ENCODE measurements at regions not wholly inside any gene's neighbourhood (a gene's known extent, or its start where the extent isn't known, plus 50 kb on each side); places are given as distances from the start of the nearest gene placed in this dataset.

DNA sequence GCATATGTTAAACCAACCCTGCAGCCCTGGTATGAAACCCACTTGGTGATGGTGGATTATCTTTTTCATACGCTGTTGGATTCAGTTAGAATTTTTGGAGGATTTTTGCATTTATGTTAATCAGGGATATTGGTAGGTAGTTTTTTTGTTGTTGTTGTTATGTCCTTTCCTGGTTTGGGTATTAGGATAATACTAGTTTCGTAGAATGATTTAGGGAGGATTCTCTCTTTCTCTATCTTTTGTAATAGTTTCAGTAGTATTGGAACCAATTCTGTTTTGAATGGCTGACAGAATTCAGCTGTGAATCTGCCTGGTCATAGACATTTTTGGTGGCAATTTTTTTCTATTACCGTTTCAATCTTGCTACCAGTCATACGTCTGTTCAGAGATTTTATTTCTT, 305.4 kb downstream of the IDS start:
- intact Hi-C loops (cut with DNase I; ENCODE audit: low total_unique reads): no loop called here
- TF ChIP-seq, protein P1, sequence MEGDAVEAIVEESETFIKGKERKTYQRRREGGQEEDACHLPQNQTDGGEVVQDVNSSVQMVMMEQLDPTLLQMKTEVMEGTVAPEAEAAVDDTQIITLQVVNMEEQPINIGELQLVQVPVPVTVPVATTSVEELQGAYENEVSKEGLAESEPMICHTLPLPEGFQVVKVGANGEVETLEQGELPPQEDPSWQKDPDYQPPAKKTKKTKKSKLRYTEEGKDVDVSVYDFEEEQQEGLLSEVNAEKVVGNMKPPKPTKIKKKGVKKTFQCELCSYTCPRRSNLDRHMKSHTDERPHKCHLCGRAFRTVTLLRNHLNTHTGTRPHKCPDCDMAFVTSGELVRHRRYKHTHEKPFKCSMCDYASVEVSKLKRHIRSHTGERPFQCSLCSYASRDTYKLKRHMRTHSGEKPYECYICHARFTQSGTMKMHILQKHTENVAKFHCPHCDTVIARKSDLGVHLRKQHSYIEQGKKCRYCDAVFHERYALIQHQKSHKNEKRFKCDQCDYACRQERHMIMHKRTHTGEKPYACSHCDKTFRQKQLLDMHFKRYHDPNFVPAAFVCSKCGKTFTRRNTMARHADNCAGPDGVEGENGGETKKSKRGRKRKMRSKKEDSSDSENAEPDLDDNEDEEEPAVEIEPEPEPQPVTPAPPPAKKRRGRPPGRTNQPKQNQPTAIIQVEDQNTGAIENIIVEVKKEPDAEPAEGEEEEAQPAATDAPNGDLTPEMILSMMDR (IDR thresholded peaks at IDR 0.05): no peak
- no peak for TF ChIP-seq POLR2A (IDR thresholded peaks at IDR 0.05)
- H3K4me3 ChIP-seq: no peak overlapping the region
- no peaks in the 10 kb centered on the region for H3K4me1 ChIP-seq
- H3K36me3 ChIP-seq: no peaks in the 10 kb centered on the region
- no peaks in the 10 kb centered on the region for H3K27me3 ChIP-seq
- H3K9me3 ChIP-seq: no peaks in the 10 kb centered on the region
- no peak for DNase-seq
- no peak overlapping the region for H3K27ac ChIP-seq

DNA sequence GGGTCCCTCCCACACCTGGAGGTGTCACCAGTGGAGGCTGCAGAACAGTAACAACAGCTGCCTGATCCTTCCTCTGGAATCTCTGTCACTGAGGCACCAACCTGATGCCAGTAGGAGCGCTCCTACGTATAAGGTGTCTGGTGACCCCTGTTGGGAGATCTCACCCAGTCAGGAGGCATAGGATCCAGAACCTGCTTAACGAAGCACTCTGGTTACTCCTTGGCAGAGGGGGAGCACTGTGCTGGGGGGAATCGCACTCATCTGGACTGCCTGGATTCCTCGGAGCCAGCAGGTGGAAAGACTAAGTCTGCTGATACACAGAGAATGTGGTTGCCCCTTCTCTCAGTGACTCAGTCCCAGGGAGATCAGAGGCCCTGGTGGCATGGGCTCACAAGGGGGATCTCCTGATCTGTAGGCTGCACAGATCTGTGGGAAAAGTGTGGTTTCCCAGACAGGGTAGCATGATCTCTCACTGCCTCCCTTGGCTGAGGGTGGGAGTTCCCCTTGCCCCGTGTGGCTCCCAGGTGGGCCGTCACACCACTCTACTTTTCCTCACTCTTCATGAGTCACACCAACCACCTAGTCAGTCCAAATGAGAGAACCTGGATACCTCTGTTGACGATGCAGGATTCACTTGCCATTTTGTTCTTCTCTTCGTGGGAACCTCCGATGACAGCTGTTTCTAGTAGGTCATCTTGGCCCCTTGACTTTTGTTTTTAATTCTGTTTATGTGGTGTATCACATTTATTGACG, 305.9 kb downstream of the IDS start:
- Histone ChIP-seq H3K36me3 (no peaks in the 10 kb centered on the region), H3K4me1 (no peaks in the 10 kb centered on the region), H3K27me3 (no peaks in the 10 kb centered on the region), H3K9me3 (no peaks in the 10 kb centered on the region), H3K27ac (no peak overlapping the region), H3K4me3 (no peak overlapping the region)
- TF ChIP-seq, protein P1 (IDR thresholded peaks at IDR 0.05): no peak
- TF ChIP-seq POLR2A (IDR thresholded peaks at IDR 0.05): no peak
- no peak for DNase-seq
- intact Hi-C loops (cut with DNase I; ENCODE audit: low total_unique reads): no loop called here

DNA sequence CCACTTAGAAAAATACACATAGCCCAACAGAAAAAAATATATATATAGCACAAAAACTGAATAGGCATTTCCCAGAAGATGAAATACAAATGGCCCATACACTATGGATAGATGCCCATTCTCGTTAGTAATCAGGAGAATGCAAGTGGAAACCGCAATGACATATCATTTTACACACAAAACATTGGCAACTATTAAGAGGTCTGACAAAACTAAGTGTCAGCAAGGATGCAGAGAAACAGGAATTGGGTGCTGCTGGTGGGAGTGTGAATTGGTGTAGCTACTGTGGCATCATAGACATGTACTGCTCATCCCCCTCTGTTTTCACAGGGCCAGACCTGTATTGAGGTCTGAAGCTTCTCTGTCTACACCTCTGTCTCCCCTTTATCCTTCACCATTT, 320.0 kb downstream of the IDS start:
- DNase-seq: no peak
- no peaks in the 10 kb centered on the region for H3K9me3 ChIP-seq
- H3K36me3 ChIP-seq: no peaks in the 10 kb centered on the region
- intact Hi-C loops (cut with DNase I; ENCODE audit: low total_unique reads): no loop called here
- H3K27ac ChIP-seq: no peak overlapping the region
- no peaks in the 10 kb centered on the region for H3K27me3 ChIP-seq
- H3K4me3 ChIP-seq: no peak overlapping the region
- TF ChIP-seq, protein P1 (IDR thresholded peaks at IDR 0.05): no peak
- TF ChIP-seq POLR2A (IDR thresholded peaks at IDR 0.05): no peak
- no peaks in the 10 kb centered on the region for H3K4me1 ChIP-seq

DNA sequence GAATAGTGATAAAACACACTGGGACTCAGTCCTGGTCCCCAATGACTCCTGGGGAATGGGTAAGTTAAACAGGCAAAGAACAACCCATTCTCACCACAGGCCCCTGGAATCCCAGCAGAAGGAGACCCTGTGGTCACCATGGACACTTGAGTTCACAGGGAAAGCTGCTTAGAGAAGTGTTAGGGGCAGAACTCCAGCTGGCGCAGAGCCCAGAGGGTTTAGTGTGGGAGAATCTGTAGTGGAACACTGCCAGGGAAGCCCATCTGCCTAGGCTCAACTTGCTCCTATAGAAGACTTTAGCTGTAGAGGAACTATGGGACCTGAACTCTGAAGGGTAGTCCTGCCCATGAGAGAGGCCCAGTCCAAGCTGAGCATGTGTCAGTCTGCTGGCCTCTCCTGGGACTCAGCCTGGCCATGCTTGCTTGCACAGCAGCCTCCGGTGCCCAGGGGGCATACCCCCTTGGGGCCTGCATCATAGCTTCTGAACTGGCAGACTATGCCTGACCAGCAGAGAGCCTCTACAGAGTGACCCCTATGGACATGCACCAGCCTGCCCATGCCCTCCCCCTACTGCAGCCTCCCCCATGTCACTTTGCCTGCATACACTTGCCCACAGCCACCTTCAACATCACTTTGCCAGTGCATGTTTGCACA, 343.5 kb downstream of the IDS start:
- DNase-seq: no peak
- TF ChIP-seq POLR2A (IDR thresholded peaks at IDR 0.05): no peak
- TF ChIP-seq, protein P1 (IDR thresholded peaks at IDR 0.05): no peak
- H3K4me1 ChIP-seq: no peaks in the 10 kb centered on the region
- no peak overlapping the region for H3K27ac ChIP-seq
- no peaks in the 10 kb centered on the region for H3K9me3 ChIP-seq
- no peak overlapping the region for H3K4me3 ChIP-seq
- H3K36me3 ChIP-seq: no peaks in the 10 kb centered on the region
- intact Hi-C loops (cut with DNase I; ENCODE audit: low total_unique reads): no loop called here
- no peaks in the 10 kb centered on the region for H3K27me3 ChIP-seq

DNA sequence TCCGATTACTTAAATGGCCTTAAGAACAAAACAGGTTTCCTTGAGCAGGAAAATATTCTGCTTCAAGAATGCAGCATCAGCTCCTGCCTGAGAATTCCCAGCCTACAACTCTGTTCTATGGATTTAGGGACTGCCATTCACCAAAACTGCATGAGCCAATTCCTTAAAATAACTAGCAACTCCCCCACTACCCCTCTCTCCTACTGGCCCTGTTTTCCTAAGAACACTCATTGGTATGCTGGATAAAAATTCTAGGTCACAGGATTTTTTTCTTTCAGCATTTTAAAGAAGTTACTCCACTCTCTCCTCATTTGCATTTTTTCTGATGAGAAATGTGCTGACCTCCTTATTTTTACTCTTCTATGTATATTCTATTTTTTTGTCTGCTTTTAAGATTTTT, 347.1 kb downstream of the IDS start:
- no peak for DNase-seq
- H3K4me3 ChIP-seq: no peak overlapping the region
- no peaks in the 10 kb centered on the region for H3K4me1 ChIP-seq
- no peaks in the 10 kb centered on the region for H3K27me3 ChIP-seq
- no peaks in the 10 kb centered on the region for H3K36me3 ChIP-seq
- TF ChIP-seq, protein P1 (IDR thresholded peaks at IDR 0.05): no peak
- TF ChIP-seq POLR2A (IDR thresholded peaks at IDR 0.05): no peak
- intact Hi-C loops (cut with DNase I; ENCODE audit: low total_unique reads): no loop called here
- no peak overlapping the region for H3K27ac ChIP-seq
- no peaks in the 10 kb centered on the region for H3K9me3 ChIP-seq
